B cell (primary cell): ENCODE measurements at regions not wholly inside any gene's neighbourhood (a gene's known extent, or its start where the extent isn't known, plus 50 kb on each side); places are given as distances from the start of the nearest gene placed in this dataset.

Experiments used
- CTCF ChIP-seq: fragments of 200-600 bp; IDR thresholded peaks from one replicate; pipeline ENCODE4 v1.8.0; 2022; ENCODE audit warnings: antibody characterized with exemption, mild to moderate bottlenecking
- EZH2 ChIP-seq: IDR thresholded peaks from 2 replicates; pipeline ENCODE4 v1.6.1; 2012; ENCODE audit warnings: borderline replicate concordance, low read depth, mild to moderate bottlenecking, moderate library complexity, low read length; ENCODE audit not compliant: insufficient read depth, poor library complexity, severe bottlenecking

GRCh38 chr21:30057108-30057507 is 109.5 kb downstream of the CLDN17 start:
- TF ChIP-seq CTCF (no peak), EZH2 (no peak)
